RKO (cell line): ENCODE measurements at regions not wholly inside any gene's neighbourhood (a gene's known extent, or its start where the extent isn't known, plus 50 kb on each side); places are given as distances from the start of the nearest gene placed in this dataset.
A peak's percentile ranks its signal among the peaks of the same experiment; 100 is the strongest.

Experiments
- DNase-seq: peaks from one replicate; pipeline ENCODE4 v3.0.0-alpha.2; 2016; ENCODE audit warnings: low spot score

DNA sequence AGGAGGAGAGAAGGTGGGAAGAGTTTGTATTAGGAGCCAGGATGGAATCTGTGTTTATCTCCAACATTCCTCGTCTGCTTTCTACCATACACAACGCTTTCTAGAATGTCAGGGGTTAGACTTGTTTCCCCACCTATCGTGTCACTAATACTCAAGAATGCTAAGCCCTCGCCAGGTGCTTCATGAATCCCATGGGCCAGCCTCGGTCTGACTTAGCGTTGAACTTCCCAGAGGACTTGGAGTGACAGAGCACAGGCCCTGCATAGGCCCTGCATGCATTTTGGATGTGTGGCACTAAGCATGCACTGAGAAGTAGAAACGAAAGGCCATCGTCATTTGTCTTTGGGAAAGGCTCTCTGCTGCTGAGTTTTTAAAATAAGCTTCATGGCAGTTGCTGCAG, 328.7 kb downstream of the NSG2 start:
- DNase-seq, result no peak

DNA sequence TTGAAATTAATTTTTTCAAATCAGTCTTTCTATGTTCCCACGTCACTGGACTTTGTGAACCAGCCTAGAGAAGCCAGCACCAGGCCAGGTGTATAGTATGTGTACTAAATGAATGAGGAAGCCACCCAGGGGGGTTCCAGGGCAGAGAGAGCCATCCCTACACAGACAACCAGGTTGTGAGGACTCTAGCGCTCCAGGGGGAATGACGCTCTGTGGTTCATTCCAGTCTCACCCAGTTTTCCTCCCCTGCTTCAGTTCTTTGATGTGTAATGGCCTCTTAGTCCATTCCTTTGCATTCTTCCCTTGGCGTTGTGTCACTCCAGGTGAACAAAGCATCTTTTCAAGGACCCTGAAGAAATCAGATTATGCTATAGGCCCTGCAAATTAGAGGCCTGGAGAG, 330.6 kb downstream of the NSG2 start:
- no peak for DNase-seq

DNA sequence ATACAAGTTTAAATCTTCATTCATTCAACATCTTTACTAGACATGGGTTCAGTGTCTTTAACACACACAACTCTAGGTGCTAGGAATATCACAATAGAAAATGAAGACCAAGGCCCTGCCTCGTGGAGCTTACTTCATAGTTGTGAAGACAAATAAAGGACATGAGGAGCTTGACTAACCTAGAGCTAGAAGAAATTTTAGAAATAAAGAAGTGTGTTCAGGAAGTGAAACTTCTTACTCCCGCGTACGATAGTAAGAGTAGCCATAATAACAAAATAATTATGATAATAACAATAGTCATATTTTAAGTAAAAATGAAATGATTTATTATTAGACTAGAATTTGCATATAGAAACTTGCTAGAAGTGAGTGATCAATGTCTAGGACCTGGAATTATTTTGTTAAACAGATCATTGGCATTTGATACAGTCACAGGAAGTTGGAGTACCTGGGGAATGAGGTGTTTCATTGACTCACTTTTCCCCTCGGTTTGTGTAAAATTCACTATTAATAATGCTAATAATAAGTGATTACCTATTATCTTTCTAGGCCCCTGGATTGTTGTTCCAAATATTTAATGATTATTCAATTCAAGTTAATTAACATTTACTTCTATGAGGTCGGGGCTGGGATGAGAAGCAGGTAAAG, 331.3 kb downstream of the NSG2 start:
- DNase-seq, result no peak

DNA sequence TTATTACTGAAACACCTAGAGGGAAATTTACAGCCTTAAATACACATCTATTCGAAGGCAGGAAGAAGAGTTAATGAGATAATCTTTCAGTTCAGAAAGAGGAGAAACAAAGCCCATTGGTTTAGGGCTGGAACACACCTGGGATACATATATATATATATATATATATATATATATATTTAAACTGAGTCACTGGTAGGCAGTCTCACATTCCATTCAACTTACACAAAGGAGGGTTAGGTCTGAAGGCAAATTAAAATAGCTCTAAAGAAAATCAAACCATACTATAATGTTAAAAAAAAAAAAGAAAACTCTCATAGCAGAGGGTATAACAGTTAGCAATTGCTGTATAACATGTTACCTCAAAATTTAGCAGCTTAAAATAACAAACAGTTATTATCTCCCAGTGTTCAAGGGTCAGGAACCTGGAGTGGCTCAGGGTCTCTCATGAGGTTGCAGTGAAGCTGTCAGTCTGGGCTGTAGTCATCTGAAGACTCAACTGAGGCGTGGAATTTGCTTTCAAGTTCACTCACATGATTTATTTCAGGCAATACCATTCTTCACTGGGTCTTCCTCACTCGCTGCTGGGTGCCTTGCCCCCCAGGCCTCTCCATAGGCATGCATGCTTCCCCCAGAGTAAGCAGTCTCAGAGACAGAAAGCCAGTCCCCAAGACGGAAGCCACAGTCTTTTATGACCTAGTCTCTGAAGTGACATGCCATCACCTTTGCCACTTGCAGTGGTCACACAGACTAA, 332.8 kb downstream of the NSG2 start:
- no peak for DNase-seq

DNA sequence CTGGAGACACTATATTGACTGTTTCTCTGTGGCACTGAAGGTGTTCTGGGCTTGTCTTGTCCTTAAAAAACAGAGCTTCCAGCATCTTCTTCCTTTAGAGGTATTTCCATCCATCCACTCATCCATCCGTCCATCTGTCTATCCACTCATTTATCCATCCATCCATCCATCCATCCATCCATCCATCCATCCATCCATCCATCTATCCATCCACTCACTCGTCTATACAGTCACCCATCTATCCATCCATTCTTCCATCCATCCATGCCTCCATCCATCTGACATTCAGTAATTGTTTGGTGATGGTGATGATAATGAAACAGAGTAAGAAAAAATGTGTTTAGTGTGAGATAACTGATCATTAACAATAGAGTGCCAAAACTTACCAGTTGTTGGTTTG, 334.8 kb downstream of the NSG2 start:
- no peak for DNase-seq

DNA sequence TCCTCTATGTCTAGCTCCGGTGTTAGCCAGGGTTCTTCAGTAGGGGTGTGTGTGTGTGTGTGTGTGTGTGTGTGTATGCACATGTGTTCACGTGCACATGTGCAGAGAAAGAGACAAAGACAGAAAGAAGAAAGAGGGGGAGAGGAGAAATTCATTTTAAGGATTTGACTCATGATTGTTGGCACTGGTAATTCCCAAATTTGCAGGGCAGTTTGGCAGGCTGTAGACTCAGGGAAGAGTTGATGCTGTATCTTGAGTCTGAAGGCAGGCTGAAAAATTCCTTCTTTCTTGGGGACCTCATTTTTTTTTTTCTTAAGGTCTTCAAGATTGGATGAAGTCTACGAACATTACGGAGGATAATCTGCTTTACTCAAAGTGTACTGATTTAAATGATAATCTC, 335.7 kb downstream of the NSG2 start:
- no peak for DNase-seq

DNA sequence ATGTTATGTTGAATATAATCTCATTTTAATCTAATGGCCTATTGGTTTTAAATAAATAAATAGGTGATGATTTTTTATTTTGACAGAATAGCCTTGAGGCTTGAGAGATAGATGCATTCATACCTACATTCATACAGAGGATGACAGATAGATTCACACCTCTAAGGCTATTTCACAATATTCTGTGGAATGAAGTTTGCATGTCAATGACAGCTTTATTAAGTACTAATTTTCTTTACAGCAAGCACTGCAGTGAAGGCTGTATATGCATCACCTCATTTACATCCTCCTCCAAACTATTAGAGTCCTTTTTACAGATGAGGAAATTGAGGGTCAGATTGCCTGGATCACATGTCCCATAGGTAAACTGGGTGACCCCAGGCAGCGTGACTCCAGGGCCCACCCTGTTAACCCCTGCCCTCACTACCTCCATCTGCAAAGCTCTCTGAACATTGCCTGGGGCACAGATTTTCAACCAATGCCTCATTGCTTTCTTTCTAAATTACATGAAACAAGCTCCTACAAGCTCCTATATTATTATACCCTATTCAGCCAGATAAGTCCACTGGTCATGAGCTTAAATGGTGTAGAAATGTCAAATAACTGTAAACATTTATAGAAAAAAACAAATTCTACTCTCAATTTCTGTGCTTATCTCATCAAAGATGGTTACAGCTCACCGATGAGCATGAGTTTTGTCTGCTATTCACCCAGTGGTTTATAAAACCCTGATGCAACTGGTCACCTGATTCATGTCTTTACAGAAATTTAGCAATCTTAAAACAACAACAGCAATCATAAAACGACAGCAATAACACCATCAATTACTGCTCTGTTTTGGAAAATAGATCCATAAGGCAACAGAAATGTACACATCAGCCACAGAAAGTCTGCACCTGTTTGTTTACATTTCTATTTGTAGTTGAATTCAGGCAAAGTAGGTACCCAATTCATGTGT, 338.0 kb downstream of the NSG2 start:
- DNase-seq, result no peak

DNA sequence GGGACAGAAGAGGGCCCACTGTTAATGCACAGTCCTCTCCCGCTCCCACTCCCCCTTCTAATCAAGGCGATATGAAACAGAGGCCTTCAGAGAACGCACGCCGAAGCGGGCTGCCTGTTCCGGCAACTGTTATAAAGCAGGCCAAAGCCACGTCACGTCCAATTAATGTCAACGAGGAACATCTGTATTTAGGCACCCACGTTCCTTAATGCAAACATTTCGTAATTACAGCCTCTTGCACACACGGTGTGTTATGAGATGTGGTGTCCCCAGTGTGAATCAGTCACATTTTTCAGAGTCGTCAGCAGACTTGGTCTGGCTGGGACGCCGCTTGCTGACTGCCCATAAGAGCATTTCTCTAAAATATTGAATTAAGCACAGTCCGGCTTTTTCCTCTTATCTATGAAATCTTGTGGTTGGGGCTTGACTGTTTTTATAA, 339.0 kb downstream of the NSG2 start:
- DNase-seq, result no peak

DNA sequence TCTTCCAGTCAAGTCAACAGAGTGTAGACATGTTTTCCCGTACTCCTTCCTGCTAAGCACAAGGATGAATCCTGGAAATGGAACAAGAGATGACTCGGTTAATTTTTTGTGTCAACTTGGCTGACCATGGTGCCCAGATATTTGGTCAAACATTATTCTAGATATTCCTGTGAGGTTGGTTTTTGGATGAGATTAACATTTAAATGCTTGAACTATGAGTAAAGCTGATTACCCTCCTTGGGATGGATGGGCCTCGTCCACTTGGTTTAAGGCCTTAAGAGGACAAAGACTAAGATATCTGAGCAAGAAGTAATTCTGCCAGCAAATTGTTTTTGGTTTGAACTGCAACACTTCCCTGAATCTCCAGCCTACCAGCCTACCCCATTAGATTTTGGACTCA, 338.1 kb upstream of the MSX2 start:
- DNase-seq, result no peak

DNA sequence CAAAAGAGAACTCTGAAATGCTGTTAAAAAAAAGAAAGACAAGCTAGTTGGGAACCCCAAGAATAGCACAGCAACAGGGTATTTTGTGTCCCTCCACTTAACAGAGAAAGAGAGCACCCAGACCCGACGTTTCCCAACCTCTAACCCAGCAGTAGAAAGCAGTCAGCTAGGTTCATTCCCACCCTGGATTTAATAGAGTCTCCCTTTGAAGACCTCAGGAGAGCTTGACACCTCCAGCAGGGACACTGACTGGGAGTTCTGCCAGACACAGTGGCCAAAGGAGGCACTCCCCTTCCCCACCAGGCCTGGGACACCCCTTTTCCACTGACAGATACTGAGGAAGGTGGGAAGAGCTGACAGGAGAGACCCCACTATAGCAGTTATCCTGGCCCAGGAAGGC, 337.5 kb upstream of the MSX2 start:
- no peak for DNase-seq

DNA sequence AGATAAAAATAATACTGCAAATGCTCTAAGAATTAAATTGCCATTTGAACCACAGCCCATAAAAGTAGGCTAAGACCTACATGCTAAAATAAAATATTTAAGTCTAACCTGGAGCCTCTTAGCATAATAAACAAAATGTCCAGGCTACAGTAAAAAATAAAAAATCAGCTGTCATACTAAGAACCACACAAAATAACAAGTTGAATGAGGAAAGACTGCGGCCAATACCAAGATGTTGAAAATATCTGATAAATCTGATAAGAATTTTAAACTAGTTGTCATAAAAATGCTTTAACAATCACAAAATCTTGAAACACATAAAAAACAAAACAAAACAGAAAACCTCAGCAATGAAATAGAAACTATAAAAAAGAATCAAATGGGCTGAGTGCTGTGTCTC, 336.9 kb upstream of the MSX2 start:
- DNase-seq, result no peak

DNA sequence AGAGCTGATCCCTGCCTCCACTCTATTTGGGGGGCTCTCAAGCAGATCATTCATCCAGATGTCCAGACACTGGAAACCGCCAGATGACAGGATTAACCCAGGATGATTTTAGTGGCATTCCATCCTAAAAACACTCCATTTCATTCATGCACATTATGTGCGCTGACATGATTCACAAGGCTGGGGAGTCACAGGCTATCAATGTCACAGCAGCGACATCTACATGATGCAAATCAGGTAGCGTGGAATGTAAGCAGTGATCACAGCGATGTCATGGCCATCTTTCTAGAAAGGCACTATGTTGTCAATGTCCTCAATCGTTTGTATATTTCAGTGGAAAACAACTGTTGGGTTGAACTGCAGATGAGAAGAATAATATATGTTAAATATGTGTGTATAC, 331.5 kb upstream of the MSX2 start:
- no peak for DNase-seq

DNA sequence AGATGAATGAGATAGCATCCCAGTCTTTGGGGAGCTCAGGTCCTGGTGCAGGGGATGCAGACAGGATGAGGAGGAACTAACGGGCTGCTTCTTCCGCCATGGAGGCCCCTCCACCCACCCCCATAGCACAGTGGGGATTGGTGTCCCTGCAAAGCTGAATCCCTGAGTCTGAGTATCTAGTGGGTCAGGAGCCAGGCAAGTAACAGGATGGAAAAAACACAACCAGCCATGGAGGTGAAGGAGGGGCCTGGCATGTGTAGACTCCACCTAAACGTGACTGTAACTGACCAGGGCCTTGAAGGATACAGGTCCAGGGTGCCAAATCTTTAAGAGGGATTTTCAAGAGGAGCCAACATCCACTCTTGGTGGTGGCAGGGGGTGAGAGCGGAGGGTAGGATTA, 327.8 kb upstream of the MSX2 start:
- no peak for DNase-seq

DNA sequence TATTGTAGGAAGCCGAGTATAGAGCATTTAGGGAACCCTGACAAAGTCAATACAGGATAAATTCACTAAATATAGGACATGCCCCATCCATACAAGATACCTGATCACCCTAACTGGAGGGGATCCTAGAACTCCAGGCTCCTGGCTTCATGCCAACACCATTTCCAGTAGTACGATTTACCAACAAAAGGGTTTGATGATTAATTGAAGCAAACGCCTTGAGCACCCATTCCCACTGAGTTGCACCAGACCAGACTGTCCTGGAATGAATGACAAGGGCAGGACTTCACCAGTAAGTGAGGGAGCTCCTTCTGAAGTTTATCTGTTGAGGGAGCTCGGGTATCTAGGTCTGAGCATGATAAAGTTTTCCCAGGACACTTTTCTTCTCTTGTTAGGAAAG, 327.2 kb upstream of the MSX2 start:
- no peak for DNase-seq

DNA sequence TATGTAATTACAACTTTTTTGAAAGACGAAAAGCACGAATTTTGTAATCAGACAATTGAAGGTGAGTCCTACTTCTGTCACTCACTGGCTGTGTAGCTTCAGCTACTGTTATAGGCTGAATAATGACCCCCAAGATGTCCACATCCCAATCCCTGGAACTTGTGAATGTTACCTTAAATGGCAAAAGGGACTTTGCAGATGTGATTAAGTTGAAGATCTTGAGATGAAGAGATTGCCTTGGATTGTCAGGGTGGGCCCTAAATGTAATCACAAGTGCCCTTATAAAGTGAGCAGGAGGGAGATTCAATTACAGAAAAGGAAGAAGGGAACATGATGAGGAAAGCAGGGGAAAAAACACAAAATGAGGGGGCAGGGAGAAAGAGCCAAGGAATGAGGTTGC, 326.2 kb upstream of the MSX2 start:
- no peak for DNase-seq

DNA sequence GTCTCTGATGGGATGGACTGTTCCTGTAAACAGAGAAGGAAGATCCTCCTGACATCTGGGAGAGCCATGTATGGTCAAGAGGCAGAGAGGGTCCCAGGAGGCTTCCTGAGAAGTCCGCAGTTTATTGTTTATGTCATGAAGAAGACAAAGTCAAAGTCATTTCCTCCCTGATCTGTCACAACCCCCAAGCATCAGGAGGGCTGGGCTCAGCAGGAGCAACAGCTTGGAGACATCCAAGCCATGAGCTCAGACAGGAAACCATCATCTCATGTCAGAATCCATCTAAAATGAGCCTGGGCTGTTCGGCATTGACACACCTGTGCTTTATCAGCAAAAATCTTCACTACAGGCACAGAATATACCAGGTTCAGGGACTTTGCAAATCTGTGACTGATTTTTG, 325.0 kb upstream of the MSX2 start:
- DNase-seq, result no peak

DNA sequence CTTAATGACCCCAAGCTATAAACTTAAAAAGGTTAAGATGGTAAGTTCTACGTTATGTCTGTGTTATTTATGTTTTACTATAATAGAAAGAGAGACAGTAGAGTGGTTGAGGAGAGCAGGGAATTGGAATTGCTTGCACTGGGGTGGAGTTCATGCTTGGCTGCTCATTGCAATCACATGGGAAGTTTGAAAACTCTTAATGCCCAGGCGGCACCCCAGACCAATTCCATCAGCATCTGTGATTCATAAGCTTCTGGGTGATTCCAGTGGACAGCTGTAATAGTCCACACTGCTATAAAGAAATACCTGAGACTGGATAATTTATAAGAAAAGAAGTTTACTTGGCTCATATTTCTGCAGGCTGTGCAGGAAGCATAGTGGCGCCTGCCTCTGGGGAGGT, 323.9 kb upstream of the MSX2 start:
- no peak for DNase-seq

DNA sequence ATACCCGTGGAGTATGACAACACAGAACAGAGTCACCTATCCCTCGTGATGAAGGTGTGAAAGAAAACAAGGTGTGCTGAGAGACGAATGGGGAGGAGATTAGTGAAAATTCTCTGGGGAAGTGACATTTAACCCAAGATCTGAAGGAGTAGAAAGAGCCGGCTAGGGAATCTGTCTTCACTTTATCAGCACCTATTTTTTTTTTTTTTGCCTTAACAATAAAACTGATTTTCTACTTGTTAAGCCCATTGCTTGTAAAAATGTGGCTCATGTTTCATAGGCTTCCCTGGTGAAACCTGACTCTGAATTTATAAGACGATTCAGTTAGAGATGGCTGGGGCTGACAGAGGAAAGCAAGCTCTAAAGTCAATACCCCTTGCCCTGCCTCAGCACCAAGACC, 322.6 kb upstream of the MSX2 start:
- DNase-seq, result no peak

DNA sequence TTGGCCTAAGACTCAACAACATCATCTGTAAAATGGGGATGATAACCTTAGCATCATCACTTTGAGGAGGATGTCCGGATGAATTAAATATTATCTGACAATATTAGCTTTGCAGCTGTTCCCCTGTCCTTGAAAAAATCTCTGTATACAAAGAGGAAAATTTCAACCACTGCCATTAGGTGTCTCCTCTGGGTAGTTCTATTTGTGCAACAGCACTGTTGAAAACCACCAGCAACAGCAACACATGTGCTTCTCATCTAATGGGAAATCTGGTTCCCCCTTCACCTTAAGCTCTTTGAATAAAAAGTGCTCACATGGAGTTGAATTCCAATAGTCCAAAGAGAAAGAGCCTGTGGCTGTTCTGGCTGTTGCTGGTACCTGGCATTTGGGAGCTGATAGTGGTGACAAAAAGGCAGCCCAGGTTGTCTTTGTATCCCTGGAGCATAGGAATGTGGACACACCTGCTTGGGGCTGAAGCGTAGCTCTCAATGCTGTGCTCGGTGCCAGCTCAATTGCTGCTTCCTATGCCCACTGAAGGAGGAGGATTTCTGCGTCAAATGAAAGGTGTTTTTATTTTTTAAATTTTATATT, 322.1 kb upstream of the MSX2 start:
- DNase-seq, result peak; percentile 3

DNA sequence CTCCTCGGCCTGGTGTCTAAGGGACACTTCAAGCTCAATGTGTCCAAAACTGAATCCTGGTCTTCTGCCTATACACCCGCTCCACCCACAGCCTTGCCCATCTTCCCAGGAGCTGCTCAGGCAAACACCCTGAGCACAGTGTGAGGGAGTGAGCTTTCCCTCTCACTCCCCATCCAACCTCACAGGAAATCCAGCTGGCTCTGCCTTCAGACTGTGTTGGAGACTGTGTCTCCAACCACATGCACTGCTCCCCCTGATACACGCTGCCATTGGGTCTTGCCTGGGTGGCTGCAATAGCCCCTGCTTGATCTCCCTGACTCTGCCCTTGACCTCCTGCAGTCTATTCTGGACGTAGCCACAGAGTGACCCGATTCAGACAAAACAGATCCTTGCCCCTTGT, 319.5 kb upstream of the MSX2 start:
- no peak for DNase-seq

DNA sequence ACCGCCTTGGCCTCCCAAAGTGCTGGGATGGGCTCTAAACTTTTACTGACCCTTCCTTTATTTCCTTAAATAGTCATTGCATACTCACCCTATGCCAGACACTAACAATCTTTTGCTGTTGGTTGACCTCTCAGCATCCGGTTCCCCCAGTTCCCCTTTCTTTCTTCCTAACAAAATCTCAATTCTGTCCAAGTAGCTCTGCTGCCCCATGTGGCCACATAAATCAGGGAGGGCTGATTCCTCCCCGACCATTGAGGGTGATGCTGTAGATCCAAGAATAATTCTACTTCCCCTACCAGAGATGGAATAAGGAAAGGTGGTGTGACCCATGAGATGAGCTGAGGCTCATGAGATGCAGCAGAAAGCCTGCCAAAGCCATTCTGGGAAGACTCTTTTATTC, 315.3 kb upstream of the MSX2 start:
- DNase-seq, result peak; percentile 17

DNA sequence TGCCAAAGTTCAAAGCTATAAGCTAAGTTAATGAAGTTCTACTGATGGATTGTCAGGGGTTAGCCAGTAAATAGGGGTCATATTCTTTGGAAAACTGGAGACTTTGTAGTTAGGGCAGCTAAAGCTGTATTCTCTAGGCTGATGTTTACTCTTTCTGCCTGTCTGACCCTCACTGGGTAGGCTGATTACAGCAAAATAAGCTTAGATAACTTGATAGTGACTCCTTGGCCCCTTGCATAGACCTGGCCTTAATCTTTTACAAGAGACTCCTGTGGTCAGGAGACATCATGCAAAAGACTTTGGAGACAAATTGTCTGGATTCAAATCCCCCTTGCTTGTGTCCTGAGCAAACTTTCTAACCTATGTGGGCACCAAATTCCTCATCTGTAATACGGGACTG, 314.4 kb upstream of the MSX2 start:
- no peak for DNase-seq
